Astrocyte (in vitro differentiated cells and primary cell): ENCODE measurements at regions not wholly inside any gene's neighbourhood (a gene's known extent, or its start where the extent isn't known, plus 50 kb on each side); places are given as distances from the start of the nearest gene placed in this dataset.

Experiments used
- DNase-seq: peaks from one replicate; pipeline ENCODE4 v3.0.0-alpha.2; 2010; ENCODE audit warnings: low read depth
- FAIRE-seq: peaks from 2 replicates; lab custom pipeline; 2011; peaks lifted over from hg19 to GRCh38; lab: Jason Lieb, UNC
- H2AFZ ChIP-seq: 2 replicates; pipeline ENCODE4 v1.6.0; 2012; ENCODE audit warnings: low read depth, low read length, inconsistent platforms
- H3K27ac ChIP-seq: 2 replicates; pipeline ENCODE4 v1.5.1; 2011; ENCODE audit warnings: low read depth, low read length, inconsistent platforms
- H3K27me3 ChIP-seq: 2 replicates; pipeline ENCODE4 v1.6.0; 2011; ENCODE audit warnings: low read length, inconsistent platforms; ENCODE audit not compliant: insufficient read depth
- H3K36me3 ChIP-seq: 2 replicates; pipeline ENCODE4 v1.5.1; 2011; ENCODE audit warnings: low read length, inconsistent platforms; ENCODE audit not compliant: insufficient read depth
- H3K4me1 ChIP-seq: 2 replicates; pipeline ENCODE4 v1.5.1; 2011; ENCODE audit warnings: low read length, inconsistent platforms; ENCODE audit not compliant: insufficient read depth
- H3K4me2 ChIP-seq: 2 replicates; pipeline ENCODE4 v1.6.0; 2012; ENCODE audit warnings: low read length, inconsistent platforms
- H3K4me3 ChIP-seq: 2 replicates; pipeline ENCODE4 v1.5.1; 2011; ENCODE audit warnings: low read depth, mild to moderate bottlenecking, low read length, inconsistent platforms; ENCODE audit not compliant: insufficient read depth
- H3K79me2 ChIP-seq: 2 replicates; pipeline ENCODE4 v1.6.0; 2012; ENCODE audit warnings: mild to moderate bottlenecking, low read length, inconsistent platforms; ENCODE audit not compliant: insufficient read depth
- H3K9ac ChIP-seq: 2 replicates; pipeline ENCODE4 v1.6.0; 2012; ENCODE audit warnings: mild to moderate bottlenecking, low read length, inconsistent platforms
- H3K9me3 ChIP-seq: 2 replicates; pipeline ENCODE4 v1.5.1; 2012; ENCODE audit warnings: low read depth, mild to moderate bottlenecking, low read length, inconsistent platforms; ENCODE audit not compliant: insufficient read depth
- H4K20me1 ChIP-seq: 2 replicates; pipeline ENCODE4 v1.6.0; 2012; ENCODE audit warnings: low read length, inconsistent platforms; ENCODE audit not compliant: insufficient read depth
- H3K27ac Mint-ChIP-seq: one replicate; pipeline ENCODE4 v1.8.0; 2021; ENCODE audit warnings: mild to moderate bottlenecking, mixed read lengths; ENCODE audit not compliant: unreplicated experiment
- H3K27me3 Mint-ChIP-seq: one replicate; pipeline ENCODE4 v1.8.0; 2021; ENCODE audit warnings: low read depth, mixed read lengths; ENCODE audit not compliant: unreplicated experiment
- H3K36me3 Mint-ChIP-seq: one replicate; pipeline ENCODE4 v1.8.0; 2021; ENCODE audit warnings: low read depth, mixed read lengths; ENCODE audit not compliant: unreplicated experiment
- H3K4me1 Mint-ChIP-seq: one replicate; pipeline ENCODE4 v1.8.0; 2021; ENCODE audit warnings: low read depth, mixed read lengths; ENCODE audit not compliant: unreplicated experiment
- H3K4me3 Mint-ChIP-seq: one replicate; pipeline ENCODE4 v1.8.0; 2021; ENCODE audit warnings: mild to moderate bottlenecking, moderate library complexity, mixed read lengths; ENCODE audit not compliant: unreplicated experiment
- H3K9me3 Mint-ChIP-seq: one replicate; pipeline ENCODE4 v1.8.0; 2021; ENCODE audit warnings: mild to moderate bottlenecking, mixed read lengths; ENCODE audit not compliant: unreplicated experiment
- EZH2 ChIP-seq: IDR thresholded peaks from 2 replicates; pipeline ENCODE4 v1.6.1; 2012; ENCODE audit warnings: mild to moderate bottlenecking, low read length, inconsistent platforms; ENCODE audit not compliant: insufficient read depth
- TF ChIP-seq, protein P1 (sequence below): IDR thresholded peaks from 2 replicates; pipeline ENCODE4 v1.5.1; 2011; ENCODE audit warnings: low read depth, mild to moderate bottlenecking, inconsistent platforms, low read length, moderate library complexity; ENCODE audit not compliant: insufficient read depth

DNA sequence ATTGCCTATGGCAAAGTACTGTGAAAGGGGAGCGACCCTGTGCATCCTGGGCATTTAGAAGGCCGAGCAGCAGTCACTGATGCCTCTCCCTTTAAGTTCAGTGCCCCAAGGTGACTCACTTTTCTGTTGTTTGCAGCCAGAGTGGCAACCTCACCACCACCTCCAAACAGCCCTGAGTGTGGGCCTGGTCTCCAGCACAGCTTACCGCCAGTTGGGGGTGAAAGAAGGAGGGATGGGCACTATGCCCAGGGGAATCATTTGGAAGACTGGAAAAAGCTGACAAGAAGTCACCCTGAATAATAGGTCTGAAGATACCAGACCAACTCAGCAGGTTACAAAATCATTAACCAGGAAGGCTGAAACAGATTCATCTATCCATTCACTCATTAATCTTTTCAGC, 571.8 kb downstream of the EPHB1 start:
- Mint-ChIP-seq H3K27ac (no peak overlapping the region), H3K27me3 (peaks cover 8% of the 10 kb centered on the region), H3K4me3 (no peak overlapping the region), H3K4me1 (peaks cover 7% of the 10 kb centered on the region), H3K9me3 (no peaks in the 10 kb centered on the region), H3K36me3 (no peaks in the 10 kb centered on the region)
- Histone ChIP-seq H3K27ac (no peak overlapping the region), H3K79me2 (no peaks in the 10 kb centered on the region), H3K4me1 (no peaks in the 10 kb centered on the region), H3K27me3 (no peaks in the 10 kb centered on the region), H3K36me3 (no peaks in the 10 kb centered on the region), H4K20me1 (no peaks in the 10 kb centered on the region), H2AFZ (no peak overlapping the region), H3K9me3 (no peaks in the 10 kb centered on the region), H3K9ac (no peak overlapping the region), H3K4me3 (no peak overlapping the region), H3K4me2 (no peak overlapping the region)
- DNase-seq (no peak), FAIRE-seq (no peak)
- TF ChIP-seq EZH2: no peak
- TF ChIP-seq, protein P1, sequence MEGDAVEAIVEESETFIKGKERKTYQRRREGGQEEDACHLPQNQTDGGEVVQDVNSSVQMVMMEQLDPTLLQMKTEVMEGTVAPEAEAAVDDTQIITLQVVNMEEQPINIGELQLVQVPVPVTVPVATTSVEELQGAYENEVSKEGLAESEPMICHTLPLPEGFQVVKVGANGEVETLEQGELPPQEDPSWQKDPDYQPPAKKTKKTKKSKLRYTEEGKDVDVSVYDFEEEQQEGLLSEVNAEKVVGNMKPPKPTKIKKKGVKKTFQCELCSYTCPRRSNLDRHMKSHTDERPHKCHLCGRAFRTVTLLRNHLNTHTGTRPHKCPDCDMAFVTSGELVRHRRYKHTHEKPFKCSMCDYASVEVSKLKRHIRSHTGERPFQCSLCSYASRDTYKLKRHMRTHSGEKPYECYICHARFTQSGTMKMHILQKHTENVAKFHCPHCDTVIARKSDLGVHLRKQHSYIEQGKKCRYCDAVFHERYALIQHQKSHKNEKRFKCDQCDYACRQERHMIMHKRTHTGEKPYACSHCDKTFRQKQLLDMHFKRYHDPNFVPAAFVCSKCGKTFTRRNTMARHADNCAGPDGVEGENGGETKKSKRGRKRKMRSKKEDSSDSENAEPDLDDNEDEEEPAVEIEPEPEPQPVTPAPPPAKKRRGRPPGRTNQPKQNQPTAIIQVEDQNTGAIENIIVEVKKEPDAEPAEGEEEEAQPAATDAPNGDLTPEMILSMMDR: no peak

DNA sequence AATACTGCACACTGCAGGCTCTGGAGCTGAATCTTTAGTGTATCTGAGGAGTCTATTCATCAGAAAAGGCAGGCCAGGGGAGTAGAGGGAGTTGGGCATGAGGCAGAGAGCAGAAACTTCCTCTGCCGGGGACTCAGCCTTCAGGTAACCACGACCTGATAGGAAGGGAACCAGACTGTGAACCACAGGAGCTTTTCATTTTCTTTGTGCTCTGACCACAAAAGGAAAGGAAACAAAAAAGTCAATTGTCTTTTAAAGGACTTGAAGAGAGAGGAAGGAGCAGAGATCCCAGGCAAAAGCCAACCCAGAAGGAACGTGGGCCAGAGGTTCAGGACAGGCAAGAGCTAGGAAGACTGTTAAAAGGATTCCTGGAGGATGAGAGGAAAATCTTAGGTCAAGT, 573.3 kb downstream of the EPHB1 start:
- Mint-ChIP-seq H3K4me3 (no peak overlapping the region), H3K9me3 (no peaks in the 10 kb centered on the region), H3K27me3 (peaks cover 4% of the 10 kb centered on the region), H3K36me3 (no peaks in the 10 kb centered on the region), H3K27ac (no peak overlapping the region), H3K4me1 (peaks cover 7% of the 10 kb centered on the region)
- no peaks in the 10 kb centered on the region for H3K4me1 ChIP-seq
- FAIRE-seq (no peak), DNase-seq (no peak)
- TF ChIP-seq, protein P1: no peak
- TF ChIP-seq EZH2: no peak
- H3K4me3 ChIP-seq: no peak overlapping the region
- H3K27me3 ChIP-seq: no peaks in the 10 kb centered on the region
- H2AFZ ChIP-seq: no peak overlapping the region
- no peaks in the 10 kb centered on the region for H3K36me3 ChIP-seq
- no peaks in the 10 kb centered on the region for H3K9me3 ChIP-seq
- H3K4me2 ChIP-seq: no peak overlapping the region
- no peaks in the 10 kb centered on the region for H4K20me1 ChIP-seq
- no peak overlapping the region for H3K27ac ChIP-seq
- H3K9ac ChIP-seq: no peak overlapping the region
- H3K79me2 ChIP-seq: no peaks in the 10 kb centered on the region

DNA sequence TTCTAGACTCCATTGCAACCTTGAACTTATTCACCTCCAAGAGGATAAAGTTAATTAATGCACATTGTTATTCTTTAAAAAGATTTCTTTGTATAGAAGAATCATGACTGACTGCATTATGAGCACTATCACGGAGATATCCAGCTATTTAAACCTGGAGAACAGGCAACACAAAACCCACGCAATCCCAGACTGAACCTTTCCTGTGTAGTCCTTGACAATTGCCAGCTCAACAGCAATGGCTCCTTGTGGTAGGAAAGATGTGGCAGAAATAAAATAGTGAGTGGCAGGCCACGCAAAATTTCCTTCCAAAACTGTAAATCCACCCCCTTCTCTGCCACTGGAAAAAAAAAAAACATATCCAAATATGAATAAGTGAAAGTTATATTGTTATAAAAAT, 573.7 kb downstream of the EPHB1 start:
- H3K27me3 ChIP-seq: no peaks in the 10 kb centered on the region
- no peak overlapping the region for H3K27ac ChIP-seq
- FAIRE-seq (no peak), DNase-seq (no peak)
- no peak overlapping the region for H3K4me2 ChIP-seq
- Mint-ChIP-seq H3K9me3 (no peaks in the 10 kb centered on the region), H3K27me3 (peaks cover 4% of the 10 kb centered on the region), H3K4me3 (no peak overlapping the region), H3K36me3 (no peaks in the 10 kb centered on the region), H3K4me1 (peaks cover 7% of the 10 kb centered on the region), H3K27ac (no peak overlapping the region)
- no peaks in the 10 kb centered on the region for H3K4me1 ChIP-seq
- no peaks in the 10 kb centered on the region for H3K9me3 ChIP-seq
- no peaks in the 10 kb centered on the region for H3K79me2 ChIP-seq
- H3K36me3 ChIP-seq: no peaks in the 10 kb centered on the region
- no peak overlapping the region for H3K9ac ChIP-seq
- H3K4me3 ChIP-seq: no peak overlapping the region
- H2AFZ ChIP-seq: no peak overlapping the region
- TF ChIP-seq, protein P1: no peak
- no peak for TF ChIP-seq EZH2
- H4K20me1 ChIP-seq: no peaks in the 10 kb centered on the region
